Myocyte (in vitro differentiated cells): ENCODE measurements at regions not wholly inside any gene's neighbourhood (a gene's known extent, or its start where the extent isn't known, plus 50 kb on each side); places are given as distances from the start of the nearest gene placed in this dataset.

Experiments
- DNase-seq: peaks from one replicate; pipeline ENCODE4 v3.0.0-alpha.2; 2012; ENCODE audit warnings: low read depth

DNA sequence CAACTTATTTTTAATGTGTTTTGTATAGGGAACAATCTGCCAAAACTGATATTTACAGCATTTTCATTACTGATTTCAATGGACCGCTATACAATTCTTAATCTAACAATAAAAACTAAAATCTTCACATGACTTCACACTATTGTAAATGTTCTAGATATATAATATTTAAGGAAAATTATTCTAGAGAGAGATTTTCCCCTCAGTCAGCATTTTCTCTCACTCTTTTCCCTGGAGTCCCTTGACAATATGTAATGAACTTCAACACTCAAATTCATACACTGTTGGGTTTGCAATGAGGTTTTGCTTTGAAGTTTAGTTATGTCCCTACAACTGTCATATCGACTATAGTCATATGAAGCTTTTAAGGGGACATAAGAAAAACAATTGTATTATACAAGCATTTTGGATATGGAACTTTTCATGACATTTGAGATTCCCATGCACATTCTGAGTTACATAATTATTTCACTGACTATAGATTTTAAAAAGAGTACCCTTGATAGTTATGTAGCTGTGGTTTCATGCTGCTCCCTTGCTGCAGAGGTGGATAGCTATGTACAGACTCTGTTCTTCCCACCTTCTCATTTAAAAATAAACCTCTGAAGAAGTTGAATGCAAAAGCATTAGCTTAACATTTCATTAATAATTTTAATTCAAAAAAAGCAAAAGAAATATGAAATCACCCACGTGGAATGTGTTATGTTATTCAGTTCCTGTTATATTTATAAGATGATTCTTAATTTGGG is 338.5 kb downstream of the AKAIN1 start:
- no peak for DNase-seq

DNA sequence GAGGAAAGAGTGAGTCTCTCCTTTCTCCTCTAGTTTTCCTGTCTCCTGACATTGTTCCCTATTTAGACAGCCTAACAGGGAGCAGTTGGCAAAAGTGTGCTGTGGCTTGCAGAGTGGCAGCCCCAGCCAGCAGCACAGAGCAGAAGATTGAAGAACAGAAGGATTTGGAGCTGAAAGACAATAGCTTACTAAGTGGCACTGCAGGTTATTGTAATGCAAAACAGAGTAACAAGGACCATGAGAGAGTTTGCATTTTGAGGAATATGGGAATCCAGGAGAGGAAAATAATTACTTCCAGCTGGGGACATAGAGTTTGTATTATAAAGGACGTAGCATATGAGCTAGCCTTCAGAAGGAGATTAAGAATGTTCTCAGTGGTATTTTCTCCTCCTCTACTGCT is 342.4 kb downstream of the AKAIN1 start:
- DNase-seq = no peak

DNA sequence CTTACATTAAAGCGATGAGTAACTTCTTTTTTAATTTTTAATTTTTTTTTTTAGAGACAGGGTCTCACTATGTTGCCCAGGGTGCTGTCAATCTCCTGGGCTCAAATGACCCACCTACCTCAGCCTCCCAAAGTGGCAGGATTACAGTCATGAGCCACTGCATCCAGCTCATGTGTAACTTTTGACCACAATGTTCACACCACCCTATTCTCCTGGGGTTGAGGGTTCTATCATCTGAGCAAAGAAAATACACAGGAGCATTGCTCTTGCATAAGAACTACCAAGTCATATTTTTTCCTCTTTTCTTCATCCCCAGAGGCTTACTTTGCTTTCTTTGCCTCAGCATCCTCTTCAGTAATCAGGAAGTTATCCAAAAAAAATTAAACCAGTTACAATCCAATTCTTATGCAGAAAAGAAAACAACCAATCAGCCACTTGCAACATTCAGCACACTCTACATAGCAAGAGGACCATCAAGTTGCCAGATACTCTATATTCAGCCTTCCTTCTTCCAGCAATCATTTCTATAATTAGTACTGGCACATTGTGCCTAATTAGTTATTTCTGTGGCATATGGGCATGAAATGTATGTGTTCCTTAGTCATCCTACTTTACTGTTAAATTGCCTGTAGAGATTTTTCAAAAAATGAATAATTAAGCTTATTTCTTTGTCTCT is 345.6 kb downstream of the AKAIN1 start:
- no peak for DNase-seq

DNA sequence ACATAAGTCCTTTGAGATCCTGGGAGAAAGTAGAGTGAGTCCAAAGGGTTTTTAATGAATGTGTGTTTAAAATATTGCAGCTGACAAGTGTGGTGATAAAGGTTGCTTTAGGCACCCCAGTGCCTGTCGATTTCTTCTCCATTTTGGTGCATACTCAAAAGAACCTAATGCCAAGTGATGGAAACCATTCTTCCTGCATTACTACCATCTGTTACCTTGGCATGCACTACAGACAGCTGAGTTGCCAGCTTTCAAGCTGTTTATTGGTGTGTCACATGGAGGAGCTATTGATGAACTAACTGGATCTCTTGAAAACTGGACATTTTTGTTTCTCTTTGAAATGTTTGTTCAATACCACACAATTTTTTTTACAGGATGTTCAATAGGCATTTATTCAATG is 350.0 kb downstream of the AKAIN1 start:
- DNase-seq = no peak

DNA sequence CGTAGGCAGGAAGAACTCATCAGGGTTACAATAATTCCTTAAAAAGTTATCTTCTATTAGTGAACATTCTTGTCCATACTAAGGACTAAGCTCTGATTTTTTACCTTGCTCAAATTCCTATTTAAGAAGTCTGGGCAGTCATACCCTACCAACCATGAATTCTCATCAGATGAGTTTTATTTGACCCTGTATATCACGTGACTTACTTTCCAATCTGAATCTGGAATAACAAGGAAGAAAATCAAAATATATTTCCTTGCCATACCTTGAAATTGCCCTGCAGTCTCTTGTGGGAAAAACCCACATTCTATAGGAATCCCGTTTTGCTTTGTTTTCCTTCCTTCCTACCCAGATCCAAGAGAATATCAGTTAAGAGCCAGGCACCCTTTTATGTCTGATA is 352.7 kb downstream of the AKAIN1 start:
- no peak for DNase-seq

DNA sequence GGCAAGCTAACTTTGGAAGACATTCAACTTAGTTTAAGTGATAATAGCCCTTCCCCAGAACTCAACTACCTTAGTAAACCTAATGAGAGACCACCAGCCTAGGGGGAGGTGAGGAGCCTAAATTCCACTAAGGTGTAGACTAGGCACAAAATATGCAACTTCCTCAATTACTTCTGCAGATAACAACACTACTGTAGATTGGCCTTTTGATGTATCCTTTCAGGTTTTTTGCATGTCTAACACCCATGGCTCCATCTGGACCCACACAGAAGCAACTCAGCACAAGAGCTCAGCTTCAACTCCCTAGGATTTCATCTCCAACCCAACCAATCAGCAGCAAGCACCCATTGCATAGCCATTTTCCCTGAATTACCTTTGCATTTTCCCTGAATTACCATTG is 353.3 kb downstream of the AKAIN1 start:
- DNase-seq = no peak

DNA sequence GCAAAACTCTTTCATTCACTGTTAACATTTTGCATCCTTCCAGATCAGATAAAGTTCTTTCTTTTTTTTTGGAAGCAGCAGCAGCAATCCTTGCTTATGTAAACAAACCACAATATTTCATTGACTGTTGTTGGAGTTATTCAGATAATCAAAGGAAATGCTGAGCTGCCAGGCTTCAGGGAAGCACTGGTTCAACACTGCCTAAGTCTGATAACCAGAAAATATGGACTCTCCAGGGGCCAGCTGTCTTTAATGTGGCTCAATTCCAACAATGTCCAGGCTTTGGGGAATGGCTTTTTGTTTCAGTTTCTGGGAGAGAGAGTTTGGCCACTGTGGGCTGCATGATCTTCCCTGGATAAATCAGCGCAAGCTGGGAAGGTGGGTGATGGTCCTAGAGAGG is 354.3 kb downstream of the AKAIN1 start:
- DNase-seq = no peak

DNA sequence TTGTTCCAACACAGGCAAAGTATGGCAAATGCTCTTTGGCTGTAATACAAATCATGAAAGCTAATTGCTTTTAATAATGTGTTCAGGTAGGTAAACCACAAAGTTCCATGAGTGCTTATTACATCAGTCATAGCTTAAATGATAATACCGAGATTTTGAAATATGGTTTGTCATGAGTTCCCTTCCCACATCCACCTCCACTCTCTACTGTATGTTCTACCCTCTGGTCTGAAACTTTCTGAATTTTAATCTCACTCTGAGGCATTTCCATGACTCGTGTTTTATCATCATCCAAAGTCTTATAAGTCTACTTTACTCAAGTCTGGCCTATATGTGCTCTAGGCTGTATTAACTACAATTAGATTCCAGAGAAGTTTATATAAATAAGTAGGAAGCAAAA is 354.8 kb downstream of the AKAIN1 start:
- no peak for DNase-seq

DNA sequence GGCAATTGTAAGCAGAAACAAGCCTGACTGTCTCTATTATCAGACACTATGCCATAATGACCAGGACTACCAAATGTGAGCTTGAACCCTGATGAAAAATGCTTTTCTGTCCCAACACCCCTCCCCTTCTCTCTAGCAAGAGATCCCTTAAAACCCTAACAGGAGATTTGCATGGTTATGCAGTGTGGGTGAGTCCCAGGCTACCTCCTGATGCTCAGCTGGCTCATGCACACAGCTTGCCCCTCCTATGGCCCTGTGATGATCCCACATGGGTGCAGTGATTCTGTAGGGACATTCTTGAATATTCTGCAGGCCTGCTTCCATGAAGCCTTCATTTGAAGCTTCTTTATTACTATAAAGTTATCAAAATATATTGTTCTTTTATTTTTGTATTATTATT is 357.4 kb downstream of the AKAIN1 start:
- DNase-seq = no peak

DNA sequence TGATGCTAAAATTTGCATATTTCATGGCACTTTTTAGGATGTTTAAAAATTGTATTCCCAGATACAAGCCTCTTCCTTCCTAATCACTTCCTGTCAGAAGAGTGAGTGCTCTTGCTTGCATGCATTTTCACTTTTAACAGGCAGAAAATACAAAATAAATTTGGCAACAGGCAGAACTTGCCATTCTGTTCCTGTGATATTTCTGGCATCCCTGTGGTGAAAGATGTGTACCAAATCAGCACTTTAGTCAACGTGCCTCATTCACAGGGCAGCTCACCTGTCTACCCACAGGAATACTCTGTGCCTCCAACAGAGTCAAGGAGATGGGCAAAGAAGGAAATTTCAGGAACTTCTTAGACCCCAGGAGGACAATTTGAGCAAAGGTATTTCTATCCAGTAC is 360.9 kb downstream of the AKAIN1 start:
- no peak for DNase-seq

DNA sequence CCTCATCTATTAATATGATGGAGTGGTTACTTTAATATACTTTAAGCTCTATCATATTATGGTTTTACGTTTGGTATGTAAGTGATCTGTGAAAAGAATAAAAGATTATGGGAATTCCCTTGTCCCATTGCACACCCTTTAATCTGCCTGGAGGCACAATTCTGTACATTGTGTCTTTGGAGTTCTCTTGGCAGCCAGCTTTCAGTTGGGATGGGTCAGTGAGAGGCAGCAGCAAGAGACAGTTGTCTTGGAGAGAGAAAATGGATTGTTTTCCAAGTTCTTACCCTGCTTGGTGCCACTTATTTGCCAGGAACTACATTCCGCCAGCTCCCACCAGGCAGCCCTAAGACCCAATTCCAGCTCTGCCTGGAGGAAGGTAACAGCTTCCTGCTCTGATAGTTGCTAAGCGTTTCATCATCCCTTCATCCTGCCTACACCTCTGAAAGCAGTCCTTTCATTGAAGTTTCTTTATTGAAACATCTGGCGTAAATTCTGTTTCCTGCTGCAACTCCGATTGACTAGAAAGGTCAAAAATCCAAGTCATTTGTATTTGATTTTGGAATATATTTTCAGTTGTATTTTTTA is 365.2 kb downstream of the AKAIN1 start:
- no peak for DNase-seq

DNA sequence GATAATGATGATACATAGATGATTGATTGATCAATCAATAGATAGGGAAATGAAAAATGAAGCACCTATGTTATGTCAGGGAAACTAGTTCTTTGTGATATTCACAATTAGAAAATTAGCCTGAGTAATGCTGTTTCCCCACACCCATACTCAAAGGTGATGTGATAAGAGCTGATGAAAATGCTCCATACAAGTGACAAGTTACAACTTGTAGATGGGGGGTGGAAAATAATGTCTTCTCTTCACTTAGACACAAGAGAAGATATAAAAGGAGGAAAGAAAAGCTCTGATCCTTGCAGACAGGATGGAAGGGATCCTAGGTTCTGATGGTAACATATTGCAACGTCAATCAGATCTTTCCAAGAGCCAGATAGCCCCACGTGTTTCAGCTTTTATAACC is 365.9 kb downstream of the AKAIN1 start:
- no peak for DNase-seq

DNA sequence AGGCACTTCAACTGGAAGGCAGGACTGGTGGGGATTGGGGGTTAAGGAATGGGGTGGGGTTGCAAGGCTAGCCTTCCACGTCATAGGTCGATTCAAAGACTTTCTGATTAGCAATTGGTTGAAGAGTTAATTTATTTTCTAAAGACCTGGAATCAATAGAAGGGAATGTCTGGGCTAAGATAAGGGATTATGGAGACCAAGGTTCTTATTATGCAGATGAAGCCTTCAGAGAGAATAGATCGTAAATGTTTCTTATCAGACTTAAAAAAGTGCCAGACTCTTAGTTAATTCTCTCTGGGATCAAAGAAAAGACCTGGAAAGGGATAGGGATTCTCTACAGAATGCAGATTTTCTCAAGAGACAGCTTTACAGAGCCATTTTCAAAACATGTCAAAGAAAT is 368.0 kb upstream of the DLGAP1 start:
- DNase-seq = no peak

DNA sequence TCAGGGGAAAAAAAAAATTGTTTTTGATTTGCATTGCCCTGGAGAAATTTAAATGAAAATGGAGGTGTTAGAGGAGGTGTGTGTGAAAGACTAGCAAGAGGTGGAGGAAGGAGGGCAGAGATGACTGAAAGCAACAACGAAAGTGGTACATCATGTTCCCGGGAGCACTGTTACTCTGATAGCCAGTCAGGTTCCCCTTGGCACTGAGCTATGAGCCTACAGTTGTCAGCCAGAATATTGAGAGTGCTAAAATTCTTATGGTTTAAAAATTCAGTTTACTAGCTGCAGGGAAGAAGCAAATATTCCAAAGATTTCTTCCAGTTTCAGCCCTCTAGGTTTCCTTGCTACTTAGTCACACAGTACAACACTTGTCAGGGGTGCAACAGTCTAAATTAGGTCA is 366.7 kb upstream of the DLGAP1 start:
- no peak for DNase-seq

DNA sequence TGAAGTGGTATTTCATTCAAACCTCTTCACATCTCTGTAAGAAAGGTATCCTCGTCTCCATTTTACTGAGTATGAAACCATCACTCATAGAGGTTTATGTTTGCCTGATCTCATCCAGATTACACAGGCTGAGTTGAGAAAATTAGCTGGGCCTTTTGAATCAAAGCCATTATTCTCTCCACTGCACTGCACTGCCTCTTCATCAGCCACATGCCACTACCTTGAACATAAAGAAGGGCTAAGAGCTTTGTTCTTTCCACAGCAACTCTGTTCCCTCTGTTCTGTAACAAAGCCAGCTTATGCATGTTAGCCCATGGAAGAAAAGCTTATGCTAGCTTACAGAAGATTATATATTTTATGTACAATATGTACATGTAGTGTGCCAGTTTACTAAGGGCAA is 362.6 kb upstream of the DLGAP1 start:
- DNase-seq = no peak

DNA sequence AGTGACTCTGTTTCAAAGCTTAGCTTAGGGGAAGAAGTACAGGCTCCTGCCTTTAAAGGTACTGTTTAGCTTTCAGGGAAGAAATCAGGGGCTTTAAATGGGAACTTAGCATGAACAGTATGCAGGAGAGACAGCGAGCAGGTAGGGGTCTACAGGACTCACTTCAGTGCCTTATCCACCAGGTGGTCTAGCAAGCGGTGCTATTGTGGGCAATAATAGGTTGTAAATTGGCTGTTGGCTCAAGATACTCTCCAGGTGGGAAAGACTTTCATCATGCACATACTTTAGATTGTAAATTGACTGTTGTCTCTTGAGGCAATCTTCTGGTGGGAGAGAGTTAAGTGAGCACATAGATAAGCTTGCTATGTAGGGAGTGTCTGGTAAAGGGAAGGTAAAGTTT is 358.6 kb upstream of the DLGAP1 start:
- DNase-seq = no peak

DNA sequence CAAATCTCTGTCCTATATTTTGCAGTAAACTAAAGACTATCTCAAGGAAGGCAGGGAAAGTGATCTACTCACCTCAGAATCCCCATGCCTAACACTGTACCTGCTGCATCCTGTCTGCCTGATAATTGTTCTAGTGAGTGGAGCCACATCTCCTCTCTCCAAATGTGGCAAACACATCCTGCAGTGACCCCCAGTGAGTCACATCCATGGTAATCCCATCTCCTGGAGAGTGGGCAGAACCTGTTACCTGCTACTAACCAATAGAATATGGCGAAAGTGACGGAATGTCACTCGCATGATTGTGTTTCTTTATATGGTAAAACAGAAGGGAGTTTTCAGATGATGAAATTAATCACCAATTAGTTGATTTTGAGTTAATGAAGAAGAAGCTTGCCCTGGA is 353.8 kb upstream of the DLGAP1 start:
- DNase-seq = no peak

DNA sequence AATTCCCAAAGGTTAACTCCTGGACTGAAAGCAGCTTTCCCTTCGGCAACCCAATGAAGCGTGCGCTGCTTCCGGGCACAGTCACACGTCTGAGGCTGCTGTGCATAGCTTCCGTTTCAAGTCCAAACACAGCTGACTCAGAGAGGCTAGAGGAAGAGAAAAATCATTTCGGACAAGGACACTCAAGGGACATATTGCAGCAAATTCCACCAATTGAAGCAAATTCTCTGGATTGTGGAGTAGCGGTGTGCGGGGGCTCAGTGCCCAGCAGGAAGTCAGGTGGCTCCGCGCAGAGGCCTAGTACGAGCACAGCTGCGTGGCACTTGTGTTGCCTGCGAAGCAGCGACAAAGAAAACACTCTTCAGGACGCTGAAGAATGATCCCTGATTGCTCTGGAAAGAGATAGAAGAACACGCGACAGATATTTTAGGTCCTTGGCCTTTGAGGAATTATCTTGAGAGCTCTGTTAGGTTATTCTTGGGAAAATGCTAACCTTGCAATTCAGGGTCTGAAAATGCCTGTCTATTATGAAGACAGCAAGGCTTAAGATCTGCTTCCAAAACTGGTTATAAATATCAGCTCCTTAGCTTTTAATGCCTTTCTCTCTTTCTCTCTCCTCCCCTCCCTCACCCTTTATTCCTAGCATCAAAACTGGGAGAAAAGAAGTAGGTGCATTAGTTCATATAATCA is 352.6 kb upstream of the DLGAP1 start:
- DNase-seq = no peak

DNA sequence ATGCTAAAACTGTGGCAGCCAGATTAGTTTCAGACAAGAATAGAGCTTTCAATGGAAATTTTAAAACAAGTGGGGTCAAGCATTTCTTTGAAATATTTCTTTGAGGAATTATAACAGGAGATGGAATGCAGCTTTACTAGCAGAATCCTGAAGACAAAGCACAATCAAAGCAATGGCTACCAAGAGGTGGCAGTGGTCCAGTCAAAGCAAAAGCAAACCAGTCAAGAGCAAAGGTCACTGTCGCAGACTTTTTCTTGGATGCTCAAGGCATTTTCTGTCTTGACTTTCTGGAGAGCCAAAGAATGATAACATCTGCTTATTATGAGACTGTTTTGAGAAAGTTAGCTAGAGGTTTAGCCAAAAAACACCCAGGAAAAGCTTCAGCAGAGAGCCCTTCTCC is 351.2 kb upstream of the DLGAP1 start:
- DNase-seq = no peak

DNA sequence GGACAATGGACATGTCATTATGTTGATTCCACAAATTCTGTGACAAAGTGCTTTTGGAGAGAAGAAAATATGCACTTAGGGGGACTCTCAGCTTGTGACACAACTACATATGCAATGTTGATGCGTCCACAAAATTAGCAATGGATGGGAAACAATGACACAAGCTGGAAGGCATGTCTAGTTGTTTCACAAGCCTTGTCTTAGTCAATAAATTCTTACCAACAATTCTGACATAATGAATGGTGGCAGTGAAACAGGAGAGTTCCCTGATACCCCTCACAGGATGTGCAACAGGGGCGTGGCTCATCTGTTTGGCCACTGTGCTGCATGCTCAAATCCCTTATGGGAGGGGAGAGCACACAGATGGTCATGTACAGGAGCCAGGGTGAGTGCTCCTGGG is 347.2 kb upstream of the DLGAP1 start:
- DNase-seq = no peak

DNA sequence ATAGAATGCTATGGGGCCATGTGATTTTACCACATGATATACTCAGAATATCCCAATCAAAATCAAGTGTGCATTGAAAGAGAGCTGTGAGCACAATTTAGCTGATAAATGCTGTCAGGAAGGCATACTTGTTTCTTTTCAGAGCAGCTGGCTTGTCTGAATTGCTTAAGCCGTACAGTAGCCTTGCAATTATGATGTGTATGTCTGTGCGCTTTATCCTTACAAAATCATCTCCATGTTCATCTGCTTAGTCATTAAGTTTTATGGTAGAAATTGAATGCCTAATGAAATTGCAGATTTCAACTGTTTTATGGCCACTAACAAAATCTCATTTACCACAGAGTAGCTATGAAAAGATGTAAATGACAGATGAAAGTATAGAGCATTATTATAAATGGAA is 346.0 kb upstream of the DLGAP1 start:
- no peak for DNase-seq

DNA sequence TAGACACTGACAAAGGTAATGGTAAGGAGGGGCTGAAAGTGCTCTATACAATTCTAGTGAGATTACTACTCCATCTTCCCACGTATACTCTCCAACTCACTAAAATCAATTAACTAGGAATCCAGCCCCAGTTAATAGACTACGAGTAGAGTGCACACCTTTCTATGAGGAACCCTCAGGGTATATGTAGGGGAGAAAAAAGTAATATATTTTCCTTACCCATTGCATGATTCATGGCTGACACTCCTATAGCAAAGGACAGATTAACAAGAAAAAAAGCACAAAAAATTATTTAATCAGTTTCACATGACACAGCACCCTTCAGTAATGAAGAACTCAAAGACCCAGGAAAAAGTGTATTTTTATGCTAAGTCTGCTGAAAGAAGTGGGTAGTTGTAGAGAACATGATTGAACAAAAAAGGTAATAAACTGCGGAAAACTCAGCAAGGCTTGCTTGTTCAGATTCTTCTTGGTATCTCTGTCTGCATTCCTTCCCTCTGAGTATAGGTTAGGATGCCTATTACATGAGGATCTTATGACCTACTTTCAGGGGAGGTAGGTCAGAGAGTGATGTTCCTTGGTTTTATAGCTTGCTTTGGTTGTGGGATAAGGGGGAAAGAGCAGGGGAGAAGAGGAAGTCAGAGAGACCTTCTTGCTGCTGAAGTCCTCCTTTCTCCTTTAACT is 342.0 kb upstream of the DLGAP1 start:
- no peak for DNase-seq
